Common myeloid progenitor, CD34-positive (primary cell): ENCODE measurements at regions not wholly inside any gene's neighbourhood (a gene's known extent, or its start where the extent isn't known, plus 50 kb on each side); places are given as distances from the start of the nearest gene placed in this dataset.

Source experiments
- CTCF ChIA-PET: fragments of 350-600 bp; sonication (Branson Sonifier 250); formaldehyde crosslinking; loops from one replicate; lab custom pipeline; 2021; ENCODE audit warnings: antibody characterized with exemption; lab: Charles Lee
- POLR2A ChIA-PET: fragments of 350-600 bp; sonication (Branson Sonifier 250); formaldehyde crosslinking; loops from one replicate; lab custom pipeline; 2021; ENCODE audit warnings: antibody characterized with exemption; lab: Charles Lee
- DNase-seq, 3 donors: peaks; one replicate each; pipeline versions ENCODE4 v3.0.0 to v3.0.0-alpha.2; 2013
- H3K27ac ChIP-seq, 2 experiments: 1 replicate in 1 of 2; 2 replicates in 1 of 2; pipeline ENCODE4 v1.7.0; 2013; ENCODE audit warnings: inconsistent platforms in 2 of 2, low read length in 2 of 2, mild to moderate bottlenecking in 2 of 2, low read depth in 1 of 2, moderate library complexity in 1 of 2; ENCODE audit not compliant: severe bottlenecking in 2 of 2, insufficient read depth in 1 of 2, poor library complexity in 1 of 2
- H3K27me3 ChIP-seq, 5 experiments: replicated peaks in 2 of 5; 1 replicate in 3 of 5; 2 replicates in 2 of 5; pipeline versions ENCODE4 v1.6.1 to v1.7.0; 2013; ENCODE audit warnings: low read length in 4 of 5, mild to moderate bottlenecking in 2 of 5, moderate library complexity in 2 of 5, inconsistent platforms in 1 of 5; ENCODE audit not compliant: insufficient read depth in 5 of 5, control insufficient read depth in 4 of 5
- H3K36me3 ChIP-seq, 4 experiments: 1 replicate in 2 of 4; 2 replicates in 2 of 4; pipeline versions ENCODE4 v1.6.1 to v1.7.0; 2013; ENCODE audit warnings: low read length in 3 of 4, control low read depth in 1 of 4, mild to moderate bottlenecking in 1 of 4; ENCODE audit not compliant: control insufficient read depth in 4 of 4, insufficient read depth in 4 of 4
- H3K4me1 ChIP-seq, 4 experiments: 1 replicate in 3 of 4; 2 replicates in 1 of 4; pipeline versions ENCODE4 v1.6.1 to v1.7.1; 2013; ENCODE audit warnings: low read length in 3 of 4, mild to moderate bottlenecking in 3 of 4, control low read depth in 1 of 4, inconsistent platforms in 1 of 4, moderate library complexity in 1 of 4; ENCODE audit not compliant: control insufficient read depth in 4 of 4, insufficient read depth in 4 of 4; ENCODE audit errors: control extremely low read depth in 1 of 4
- H3K4me3 ChIP-seq, 7 experiments: 1 replicate in 4 of 7; 2 replicates in 3 of 7; pipeline versions ENCODE4 v1.5.1 to v1.7.0; 2013; ENCODE audit warnings: mild to moderate bottlenecking in 7 of 7, low read length in 6 of 7, moderate library complexity in 6 of 7, inconsistent platforms in 2 of 7, low read depth in 2 of 7, control low read depth in 1 of 7; ENCODE audit not compliant: insufficient read depth in 4 of 7, control insufficient read depth in 1 of 7; ENCODE audit errors: extremely low read depth in 1 of 7
- H3K9me3 ChIP-seq, 5 experiments: 1 replicate in 4 of 5; 2 replicates in 1 of 5; pipeline versions ENCODE4 v1.6.1 to v1.7.1; 2013; ENCODE audit warnings: low read length in 4 of 5, mild to moderate bottlenecking in 2 of 5, inconsistent platforms in 1 of 5, low read depth in 1 of 5, moderate library complexity in 1 of 5; ENCODE audit not compliant: control insufficient read depth in 4 of 5, insufficient read depth in 2 of 5; ENCODE audit errors: control extremely low read depth in 1 of 5
- WGBS: methylation state at CpG from one replicate; pipeline ENCODE4 v1.1.5; 2013; ENCODE audit not compliant: insufficient coverage; 5-methylcytosine and 5-hydroxymethylcytosine counted together

GRCh38 chr17:17398188-17398942 lies 78.4 kb upstream of the MED9 start:
- CTCF ChIA-PET = no interaction called here
- POLR2A ChIA-PET = no interaction called here
- DNase-seq = no peak
- Histone ChIP-seq H3K27me3 (peaks cover 0 to 1% (median 0%) of the 10 kb centered on the region in 5 experiments), H3K36me3 (no peaks in the 10 kb centered on the region), H3K9me3 (peaks cover 0 to 4% (median 0%) of the 10 kb centered on the region in 5 experiments), H3K27ac (no peak overlapping the region), H3K4me1 (peaks cover 12 to 66% (median 60%) of the 10 kb centered on the region in 4 experiments), H3K4me3 (no peak overlapping the region)
- WGBS = 56% methylated on average over 8 of the region's 8 CpGs

GRCh38 chr17:17398943-17399926 lies 77.6 kb upstream of the MED9 start:
- CTCF ChIA-PET = interaction anchor here (1.0 to 1.1 kb wide), 2 partner anchors 11 to 33 kb away, joined by 3 read pairs; no protein-coding TSS in a partner anchor
- no peaks in the 10 kb centered on the region for H3K36me3 ChIP-seq
- H3K27ac ChIP-seq = no peak overlapping the region
- POLR2A ChIA-PET = no interaction called here
- DNase-seq = peak in 1 of 3 donors; percentile 41
- peaks cover 12 to 72% (median 69%) of the 10 kb centered on the region in 4 experiments for H3K4me1 ChIP-seq
- H3K4me3 ChIP-seq = no peak overlapping the region
- 88% methylated on average over 12 of the region's 15 CpGs for WGBS
- H3K9me3 ChIP-seq = peaks cover 0 to 4% (median 0%) of the 10 kb centered on the region in 5 experiments
- H3K27me3 ChIP-seq = peaks cover 0 to 1% (median 0%) of the 10 kb centered on the region in 5 experiments

- POLR2A ChIA-PET = no interaction called here
- 95% methylated on average over 12 of the region's 12 CpGs for WGBS
These were observed 76.7 kb upstream of the MED9 start for GRCh38 chr17:17400070-17400469.

GRCh38 chr17:17400566-17401184 lies 76.1 kb upstream of the MED9 start:
- peaks cover 17 to 86% (median 82%) of the 10 kb centered on the region in 4 experiments for H3K4me1 ChIP-seq
- no peak overlapping the region for H3K27ac ChIP-seq
- WGBS = 89% methylated on average over 9 of the region's 14 CpGs
- H3K9me3 ChIP-seq = peaks cover 0 to 4% (median 0%) of the 10 kb centered on the region in 5 experiments
- H3K27me3 ChIP-seq = no peaks in the 10 kb centered on the region
- ChIA-PET POLR2A (interaction anchor here (0.6 kb wide), 1 partner anchor 33 kb away, joined by 4 read pairs; no protein-coding TSS in a partner anchor), CTCF (interaction anchor here (1.0 to 1.1 kb wide), 4 partner anchors 9 to 34 kb away, joined by 3 to 4 read pairs (median 3); no protein-coding TSS in a partner anchor)
- H3K36me3 ChIP-seq = no peaks in the 10 kb centered on the region
- no peak overlapping the region for H3K4me3 ChIP-seq
- no peak for DNase-seq

More at GRCh38 chr17:17400070-17400469, 76.7 kb upstream of the MED9 start:
- Histone ChIP-seq H3K27ac (no peak overlapping the region), H3K4me1 (peaks cover 13 to 80% (median 76%) of the 10 kb centered on the region in 4 experiments), H3K9me3 (peaks cover 0 to 4% (median 0%) of the 10 kb centered on the region in 5 experiments), H3K36me3 (no peaks in the 10 kb centered on the region), H3K4me3 (no peak overlapping the region), H3K27me3 (no peaks in the 10 kb centered on the region)
- CTCF ChIA-PET = interaction anchor here (1.0 to 1.1 kb wide), 4 partner anchors 9 to 34 kb away, joined by 3 to 4 read pairs (median 3); no protein-coding TSS in a partner anchor
- DNase-seq = no peak

- Histone ChIP-seq H3K4me1 (peaks cover 17 to 93% (median 89%) of the 10 kb centered on the region in 4 experiments), H3K27ac (no peak overlapping the region), H3K36me3 (no peaks in the 10 kb centered on the region), H3K9me3 (peaks cover 0 to 2% (median 0%) of the 10 kb centered on the region in 5 experiments), H3K27me3 (no peaks in the 10 kb centered on the region), H3K4me3 (no peak overlapping the region)
- CTCF ChIA-PET = interaction anchor here (2.9 kb wide), 1 partner anchor 9 kb away, joined by 10 read pairs; no protein-coding TSS in a partner anchor
- DNase-seq = peak in 2 of 3 donors; percentile 52 to 60
- WGBS = 82% methylated on average over 12 of the region's 12 CpGs
- POLR2A ChIA-PET = no interaction called here
These were observed 75.5 kb upstream of the MED9 start for GRCh38 chr17:17401271-17401781.

- Histone ChIP-seq H3K4me1 (peaks cover 17 to 96% (median 93%) of the 10 kb centered on the region in 4 experiments), H3K9me3 (no peaks in the 10 kb centered on the region), H3K4me3 (no peak overlapping the region), H3K36me3 (no peaks in the 10 kb centered on the region), H3K27me3 (no peaks in the 10 kb centered on the region), H3K27ac (no peak overlapping the region)
- WGBS = 39% methylated on average over 3 of the region's 6 CpGs
- CTCF ChIA-PET = interaction anchor here (1.0 to 2.9 kb wide), 2 partner anchors 10 to 14 kb away, joined by 3 to 10 read pairs; no protein-coding TSS in a partner anchor
- POLR2A ChIA-PET = no interaction called here
- no peak for DNase-seq
These were observed 74.2 kb upstream of the MED9 start for GRCh38 chr17:17402558-17402957.
